GM21723 (cell line): ENCODE measurements at regions not wholly inside any gene's neighbourhood (a gene's known extent, or its start where the extent isn't known, plus 50 kb on each side); places are given as distances from the start of the nearest gene placed in this dataset.

Experiments used
- ATAC-seq: cut with Tn5 transposase; IDR thresholded peaks from one replicate; pipeline ENCODE4 v1.9.1; 2021; ENCODE audit warnings: mild to moderate bottlenecking, moderate library complexity; ENCODE audit not compliant: unreplicated experiment

GRCh38 chr13:75913925-75914324, 277.8 kb downstream of the LMO7 start:
- no peak for ATAC-seq

- ATAC-seq = no peak
Observed at GRCh38 chr13:75910591-75910990, 274.5 kb downstream of the LMO7 start.
